Umbilical cord (tissue), 1 donor: ENCODE measurements at regions not wholly inside any gene's neighbourhood (a gene's known extent, or its start where the extent isn't known, plus 50 kb on each side); places are given as distances from the start of the nearest gene placed in this dataset.

Experiments
- DNase-seq: peaks from one replicate; pipeline ENCODE4 v3.0.0-alpha.2; 2015; ENCODE audit warnings: low spot score

DNA sequence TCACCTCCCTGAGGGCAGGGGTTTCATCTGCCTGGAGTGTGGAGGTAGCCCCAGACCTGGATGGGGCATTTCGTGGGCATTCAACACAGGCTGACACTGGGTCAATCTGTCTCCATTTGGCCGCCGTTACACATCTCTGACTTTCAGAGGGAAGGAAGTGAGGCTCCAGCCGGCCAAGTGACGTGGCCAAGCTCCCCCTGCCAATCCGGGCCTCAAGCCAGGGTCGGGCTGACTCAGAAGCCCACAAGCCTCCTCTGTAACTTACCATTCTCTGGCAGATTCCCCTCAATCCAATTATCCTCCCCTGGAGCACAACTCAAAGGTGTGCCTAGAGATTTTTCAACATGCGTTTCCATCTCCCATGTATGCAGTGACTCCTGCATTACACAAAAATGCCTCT is 227.6 kb downstream of the KLF13 start:
- DNase-seq, result no peak

GRCh38 chr15:31555022-31555421 is 228.4 kb downstream of the KLF13 start:
- no peak for DNase-seq

DNA sequence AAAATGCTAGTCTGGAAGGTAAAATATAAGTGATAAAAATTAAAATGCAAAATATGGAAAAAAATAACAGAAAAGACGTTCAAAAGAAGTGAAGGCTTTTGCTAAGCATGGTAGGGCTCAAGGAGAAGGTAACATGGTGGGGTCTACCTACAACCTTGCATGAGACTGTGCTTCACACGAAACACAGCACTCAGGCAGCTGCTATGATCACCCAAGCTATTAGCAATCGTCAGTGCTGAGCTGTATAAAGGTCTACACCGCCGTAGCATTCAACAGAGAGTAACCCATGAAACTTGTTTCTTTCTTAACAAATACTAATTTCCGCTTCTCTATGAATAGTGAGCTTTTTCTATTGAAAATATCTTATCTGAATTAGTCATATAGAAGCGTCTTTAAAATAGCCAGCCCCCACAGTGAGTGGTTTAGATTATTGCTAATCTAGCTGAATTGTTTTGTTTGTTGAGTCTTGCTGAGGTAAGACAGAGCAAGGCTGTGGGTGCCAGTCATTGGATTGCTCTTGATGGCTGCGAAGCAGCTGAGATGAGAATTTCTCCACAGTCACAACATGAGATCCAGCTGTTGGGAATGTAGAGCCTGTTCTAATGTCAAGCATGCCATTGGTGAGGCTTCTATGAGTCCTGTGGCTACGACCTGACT is 230.0 kb downstream of the KLF13 start:
- no peak for DNase-seq

DNA sequence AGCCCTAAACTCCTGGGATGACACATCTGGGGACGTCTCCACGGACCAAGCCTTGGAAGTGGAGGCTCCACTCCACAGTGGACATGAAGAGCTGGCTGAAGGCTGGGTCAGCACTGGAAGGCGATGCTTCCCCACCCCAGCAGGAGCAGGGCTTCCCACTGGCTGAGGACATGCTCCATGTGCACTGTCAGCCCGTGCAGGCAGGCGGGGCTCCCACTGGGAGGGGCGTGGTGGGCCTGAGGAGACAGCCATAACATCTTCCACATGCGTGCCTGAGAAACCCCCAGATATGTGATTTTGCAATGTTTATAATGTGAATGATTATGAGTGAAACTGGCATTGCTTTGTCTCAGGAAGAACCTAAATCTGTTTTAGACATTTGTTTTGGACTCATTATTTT is 231.3 kb downstream of the KLF13 start:
- DNase-seq, result no peak

GRCh38 chr15:31558840-31559239 is 232.2 kb downstream of the KLF13 start:
- DNase-seq, result no peak

DNA sequence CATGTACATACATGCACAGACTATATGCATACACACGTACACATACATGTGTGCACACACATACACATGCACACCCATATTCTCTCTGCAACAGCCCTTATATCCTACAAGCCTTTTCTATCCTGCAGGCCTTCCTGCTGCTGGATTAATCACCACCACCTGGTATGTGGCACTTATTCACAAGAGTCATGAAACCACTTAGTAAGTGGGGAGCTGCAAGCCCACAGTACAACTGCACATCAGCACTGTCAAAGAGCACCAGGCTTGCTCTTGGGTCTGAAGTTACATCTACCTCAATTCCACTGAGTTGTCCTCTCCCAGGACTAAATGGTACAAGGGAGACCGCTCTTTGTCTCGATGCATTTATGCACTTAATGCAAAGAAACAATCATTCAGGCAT is 233.2 kb downstream of the KLF13 start:
- no peak for DNase-seq

DNA sequence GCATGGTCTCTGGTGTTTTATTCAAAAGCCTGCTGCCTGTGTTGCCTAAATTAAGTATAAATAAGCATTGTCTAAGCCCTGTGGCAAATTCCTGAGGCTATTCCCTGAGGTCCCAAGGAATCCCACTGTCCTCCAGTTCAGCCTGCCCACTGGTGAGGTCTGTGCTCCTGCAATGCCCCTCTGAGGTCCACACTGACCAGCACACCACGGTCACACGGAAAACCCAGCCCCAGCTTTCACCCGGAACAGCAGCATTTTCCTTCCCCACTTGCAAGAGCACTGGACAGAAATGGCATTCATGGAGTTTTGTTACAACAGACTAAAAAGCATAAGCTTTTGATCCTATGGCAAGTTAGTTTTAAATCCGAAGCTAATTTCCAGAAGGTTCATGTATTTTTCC is 234.0 kb downstream of the KLF13 start:
- no peak for DNase-seq

DNA sequence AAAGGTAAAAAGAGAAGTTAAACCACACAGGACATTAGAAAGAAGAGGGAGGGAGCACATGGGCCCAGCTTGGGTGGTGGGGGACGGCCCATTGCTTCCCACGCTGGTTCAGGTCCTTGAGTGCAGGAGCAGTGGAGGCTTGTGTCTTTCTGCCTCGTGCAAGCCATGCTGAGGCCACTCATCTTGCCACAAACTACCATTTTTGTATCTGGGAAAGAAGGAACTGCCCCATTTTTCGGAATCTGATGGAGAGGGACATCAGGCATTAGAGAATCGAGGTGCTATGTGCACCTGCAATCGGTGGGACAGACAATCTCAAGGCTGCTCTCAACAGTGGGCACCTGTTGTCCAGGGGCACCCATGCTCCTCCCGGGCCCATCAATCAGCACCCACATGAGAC is 234.5 kb downstream of the KLF13 start:
- DNase-seq, result no peak

- DNase-seq, result no peak
These were observed 236.4 kb downstream of the KLF13 start for GRCh38 chr15:31563001-31563400.

- no peak for DNase-seq
These were observed 236.8 kb downstream of the KLF13 start for GRCh38 chr15:31563421-31563820.

DNA sequence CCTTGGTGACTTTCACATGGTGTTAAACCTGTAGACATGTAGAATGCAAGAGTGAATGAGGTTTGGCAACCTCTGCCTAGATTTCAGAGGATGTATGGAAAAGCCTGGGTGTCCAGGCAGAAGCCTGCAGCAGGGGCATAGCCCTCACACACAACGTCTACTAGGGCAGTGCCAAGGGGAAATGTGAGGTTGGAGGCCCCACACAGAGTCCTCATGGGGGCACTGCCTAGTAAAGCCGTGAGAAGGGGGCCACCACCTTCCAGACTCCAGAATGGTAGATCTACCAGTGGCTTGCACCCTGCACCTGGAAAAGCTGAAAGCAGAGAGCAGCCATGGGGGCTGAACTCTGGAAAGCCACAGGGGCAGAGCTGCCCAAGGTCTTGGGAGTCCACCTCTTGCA is 241.2 kb downstream of the KLF13 start:
- DNase-seq, result no peak

- DNase-seq, result no peak
These were observed 243.2 kb downstream of the KLF13 start for GRCh38 chr15:31569836-31570235.

DNA sequence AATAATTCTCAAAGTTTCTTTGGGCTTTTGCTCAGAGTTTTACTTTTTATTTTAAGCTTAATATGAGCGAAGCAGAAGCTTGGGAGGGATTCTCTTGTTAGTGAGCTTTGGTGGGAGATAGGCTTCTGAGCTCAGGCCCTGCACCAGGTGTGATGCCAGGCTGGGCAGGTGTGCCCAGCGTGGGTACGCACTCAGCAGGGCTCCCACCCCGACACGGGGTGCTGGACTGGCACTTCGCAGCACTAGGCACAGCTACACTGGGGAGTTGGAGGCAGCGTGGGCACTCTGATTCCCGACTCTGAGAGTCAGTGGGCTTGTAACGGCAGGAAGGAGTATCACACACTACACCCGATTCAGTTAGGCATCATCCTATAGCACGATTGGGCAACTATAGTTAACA is 244.0 kb downstream of the KLF13 start:
- no peak for DNase-seq

DNA sequence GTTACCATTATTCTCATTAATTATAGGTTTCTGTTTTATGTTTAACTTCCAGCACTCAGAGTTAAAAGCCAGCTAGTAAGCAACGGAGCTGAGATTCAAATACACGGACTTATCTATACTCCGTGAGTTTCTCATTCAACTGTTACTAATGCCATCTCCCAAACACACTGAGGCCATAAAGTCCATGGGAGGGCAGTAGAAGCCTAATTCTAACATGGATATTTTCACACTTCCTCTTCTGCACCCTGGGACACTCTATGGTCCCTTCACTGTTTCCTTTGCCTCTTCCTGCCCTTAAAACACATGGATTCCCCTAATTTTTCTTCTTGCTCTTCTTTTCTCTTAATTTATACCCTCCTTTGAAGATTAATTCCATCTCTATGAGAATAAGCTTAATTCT is 245.0 kb downstream of the KLF13 start:
- peak; percentile 30 for DNase-seq

DNA sequence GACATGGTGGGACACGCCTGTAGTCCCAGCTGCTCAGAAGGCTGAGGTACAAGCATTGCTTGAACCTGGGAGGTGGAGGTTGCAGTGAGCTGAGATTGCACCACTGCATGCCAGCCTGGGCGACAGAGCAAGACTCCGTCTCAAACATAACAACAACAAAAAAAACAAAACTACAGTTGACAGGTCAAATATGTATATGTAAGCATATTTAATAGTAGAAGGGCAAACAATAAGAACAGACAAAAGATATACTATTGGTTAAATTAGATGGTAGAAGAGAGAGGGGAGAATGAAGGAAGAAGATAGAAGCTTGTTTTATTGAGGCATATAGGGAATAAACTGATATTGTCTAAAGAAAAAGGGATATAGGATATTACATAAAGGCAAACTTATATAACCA is 247.1 kb downstream of the KLF13 start:
- no peak for DNase-seq

GRCh38 chr15:31574766-31575165 is 248.1 kb downstream of the KLF13 start:
- DNase-seq, result peak; percentile 56

- DNase-seq, result peak; percentile 81
These were observed 250.5 kb downstream of the KLF13 start for GRCh38 chr15:31577108-31577507.

- DNase-seq, result no peak
These were observed 252.6 kb downstream of the KLF13 start for GRCh38 chr15:31579282-31579681.

DNA sequence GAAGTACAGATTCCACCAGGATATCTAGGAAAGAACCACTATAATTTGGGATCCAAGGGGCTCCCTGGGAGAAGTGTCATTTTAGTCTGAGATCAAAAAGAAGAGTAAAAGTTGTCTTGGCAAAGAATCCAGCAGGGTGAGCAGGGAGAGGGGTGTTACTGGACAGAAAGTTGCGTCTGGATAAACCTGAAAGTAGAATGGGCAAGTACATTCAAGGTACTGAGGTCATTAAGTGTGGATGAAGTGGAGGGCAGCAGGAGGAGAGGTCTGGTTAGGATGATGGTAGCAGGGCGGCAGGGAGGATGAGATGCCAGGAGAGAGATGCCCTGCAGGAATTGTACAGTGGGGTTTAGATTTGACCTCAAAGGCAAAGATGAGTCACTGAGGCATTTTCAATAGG is 253.3 kb downstream of the KLF13 start:
- DNase-seq, result no peak

GRCh38 chr15:31584195-31584594 is 257.6 kb downstream of the KLF13 start:
- DNase-seq, result no peak

GRCh38 chr15:31585240-31585639 is 258.6 kb downstream of the KLF13 start:
- DNase-seq, result no peak

- DNase-seq, result no peak
These were observed 260.2 kb downstream of the KLF13 start for GRCh38 chr15:31586841-31587240.

- no peak for DNase-seq
These were observed 260.9 kb downstream of the KLF13 start for GRCh38 chr15:31587583-31587982.

- no peak for DNase-seq
These were observed 264.0 kb downstream of the KLF13 start for GRCh38 chr15:31590609-31591008.
